Activated CD8-positive, alpha-beta T cell treated with anti-CD3 and anti-CD28 coated beads, Interleukin-2, amount 10 ng/mL, durations not matched to agents 7 days and 5 days (primary cell): ENCODE measurements at regions not wholly inside any gene's neighbourhood (a gene's known extent, or its start where the extent isn't known, plus 50 kb on each side); places are given as distances from the start of the nearest gene placed in this dataset.

Experiments
- ATAC-seq: fragments of 150-1000 bp; cut with Tn5 transposase; one replicate; pipeline ENCODE4 v1.10.0; 2021; ENCODE audit warnings: moderate library complexity
- CTCF ChIA-PET: fragments of 350-600 bp; sonication (Branson Sonifier 250); formaldehyde crosslinking; loops from one replicate; lab custom pipeline; 2021; ENCODE audit warnings: antibody characterized with exemption; lab: Charles Lee
- POLR2A ChIA-PET: fragments of 350-600 bp; sonication (Branson Sonifier 250); formaldehyde crosslinking; loops from one replicate; lab custom pipeline; 2021; ENCODE audit warnings: antibody characterized with exemption; lab: Charles Lee
- DNase-seq: peaks from one replicate; pipeline ENCODE4 v3.0.0-alpha.2; 2020
- H3K27ac Mint-ChIP-seq: one replicate; pipeline ENCODE4 v1.8.0; 2021; ENCODE audit warnings: mild to moderate bottlenecking, mixed read lengths
- H3K27me3 Mint-ChIP-seq: one replicate; pipeline ENCODE4 v1.8.0; 2021; ENCODE audit warnings: low read depth, mixed read lengths
- H3K36me3 Mint-ChIP-seq: one replicate; pipeline ENCODE4 v1.8.0; 2021; ENCODE audit warnings: low read depth, mixed read lengths
- H3K4me1 Mint-ChIP-seq: one replicate; pipeline ENCODE4 v1.8.0; 2021; ENCODE audit warnings: low read depth, mixed read lengths
- H3K4me3 Mint-ChIP-seq: one replicate; pipeline ENCODE4 v1.8.0; 2021; ENCODE audit warnings: mild to moderate bottlenecking, mixed read lengths
- H3K9me3 Mint-ChIP-seq: one replicate; pipeline ENCODE4 v1.8.0; 2022; ENCODE audit warnings: mixed read lengths; ENCODE audit not compliant: insufficient read depth

- no peak overlapping the region for H3K4me3 Mint-ChIP-seq
- no peaks in the 10 kb centered on the region for H3K27me3 Mint-ChIP-seq
- no peaks in the 10 kb centered on the region for H3K36me3 Mint-ChIP-seq
- no peak for DNase-seq
- no peak for ATAC-seq
- no peaks in the 10 kb centered on the region for H3K9me3 Mint-ChIP-seq
- POLR2A ChIA-PET = no interaction called here
- no peak overlapping the region for H3K27ac Mint-ChIP-seq
- no peaks in the 10 kb centered on the region for H3K4me1 Mint-ChIP-seq
- CTCF ChIA-PET = no interaction called here
Observed at GRCh38 chr4:180521181-180521580, 1722.0 kb upstream of the TENM3 start.

- CTCF ChIA-PET = no interaction called here
- POLR2A ChIA-PET = no interaction called here
- H3K27me3 Mint-ChIP-seq = no peaks in the 10 kb centered on the region
- peaks cover 3% of the 10 kb centered on the region for H3K9me3 Mint-ChIP-seq
- H3K4me3 Mint-ChIP-seq = no peak overlapping the region
- no peaks in the 10 kb centered on the region for H3K36me3 Mint-ChIP-seq
- DNase-seq (no peak), ATAC-seq (no peak)
- no peak overlapping the region for H3K27ac Mint-ChIP-seq
- no peaks in the 10 kb centered on the region for H3K4me1 Mint-ChIP-seq
Observed at GRCh38 chr4:180525523-180526077, 1717.6 kb upstream of the TENM3 start.

- no peaks in the 10 kb centered on the region for H3K36me3 Mint-ChIP-seq
- no peaks in the 10 kb centered on the region for H3K27me3 Mint-ChIP-seq
- ATAC-seq = no peak
- no peaks in the 10 kb centered on the region for H3K4me1 Mint-ChIP-seq
- H3K4me3 Mint-ChIP-seq = no peak overlapping the region
- peaks cover 3% of the 10 kb centered on the region for H3K9me3 Mint-ChIP-seq
- DNase-seq = no peak
- no peak overlapping the region for H3K27ac Mint-ChIP-seq
- ChIA-PET POLR2A (no interaction called here), CTCF (no interaction called here)
Observed at GRCh38 chr4:180528003-180528402, 1715.2 kb upstream of the TENM3 start.

GRCh38 chr4:180530787-180531186 lies 1712.4 kb upstream of the TENM3 start:
- CTCF ChIA-PET = no interaction called here
- Mint-ChIP-seq H3K27me3 (no peaks in the 10 kb centered on the region), H3K9me3 (peaks cover 3% of the 10 kb centered on the region)

GRCh38 chr4:180532691-180533090 lies 1710.5 kb upstream of the TENM3 start:
- POLR2A ChIA-PET = no interaction called here
- H3K36me3 Mint-ChIP-seq = no peaks in the 10 kb centered on the region
- no peaks in the 10 kb centered on the region for H3K9me3 Mint-ChIP-seq
- DNase-seq (no peak), ATAC-seq (no peak)
- H3K27ac Mint-ChIP-seq = no peak overlapping the region
- H3K4me1 Mint-ChIP-seq = no peaks in the 10 kb centered on the region
- no peak overlapping the region for H3K4me3 Mint-ChIP-seq
- no peaks in the 10 kb centered on the region for H3K27me3 Mint-ChIP-seq
- CTCF ChIA-PET = no interaction called here

More at GRCh38 chr4:180530787-180531186, 1712.4 kb upstream of the TENM3 start:
- Mint-ChIP-seq H3K36me3 (no peaks in the 10 kb centered on the region), H3K27ac (no peak overlapping the region), H3K4me1 (no peaks in the 10 kb centered on the region), H3K4me3 (no peak overlapping the region)
- DNase-seq = no peak
- POLR2A ChIA-PET = no interaction called here
- no peak for ATAC-seq

GRCh38 chr4:180538384-180539057 lies 1704.7 kb upstream of the TENM3 start:
- ATAC-seq = no peak
- ChIA-PET POLR2A (no interaction called here), CTCF (no interaction called here)
- no peak overlapping the region for H3K4me3 Mint-ChIP-seq
- no peak overlapping the region for H3K27ac Mint-ChIP-seq
- DNase-seq = no peak
- no peaks in the 10 kb centered on the region for H3K27me3 Mint-ChIP-seq
- H3K36me3 Mint-ChIP-seq = no peaks in the 10 kb centered on the region
- H3K4me1 Mint-ChIP-seq = no peaks in the 10 kb centered on the region
- H3K9me3 Mint-ChIP-seq = no peaks in the 10 kb centered on the region

- Mint-ChIP-seq H3K4me1 (no peaks in the 10 kb centered on the region), H3K36me3 (no peaks in the 10 kb centered on the region), H3K27ac (no peak overlapping the region), H3K27me3 (no peaks in the 10 kb centered on the region), H3K9me3 (no peaks in the 10 kb centered on the region), H3K4me3 (no peak overlapping the region)
- CTCF ChIA-PET = no interaction called here
- POLR2A ChIA-PET = no interaction called here
- ATAC-seq (no peak), DNase-seq (no peak)
Observed at GRCh38 chr4:180539284-180539683, 1703.9 kb upstream of the TENM3 start.

- POLR2A ChIA-PET = no interaction called here
- CTCF ChIA-PET = no interaction called here
- H3K27ac Mint-ChIP-seq = no peak overlapping the region
- no peaks in the 10 kb centered on the region for H3K27me3 Mint-ChIP-seq
- no peaks in the 10 kb centered on the region for H3K36me3 Mint-ChIP-seq
- H3K9me3 Mint-ChIP-seq = no peaks in the 10 kb centered on the region
- DNase-seq = no peak
- ATAC-seq = no peak
- no peak overlapping the region for H3K4me3 Mint-ChIP-seq
- H3K4me1 Mint-ChIP-seq = no peaks in the 10 kb centered on the region
Observed at GRCh38 chr4:180541678-180542077, 1701.5 kb upstream of the TENM3 start.

GRCh38 chr4:180542445-180543100 lies 1700.6 kb upstream of the TENM3 start:
- Mint-ChIP-seq H3K36me3 (no peaks in the 10 kb centered on the region), H3K27ac (no peak overlapping the region), H3K4me3 (no peak overlapping the region), H3K4me1 (no peaks in the 10 kb centered on the region), H3K9me3 (no peaks in the 10 kb centered on the region), H3K27me3 (no peaks in the 10 kb centered on the region)
- ChIA-PET POLR2A (no interaction called here), CTCF (no interaction called here)
- no peak for DNase-seq
- ATAC-seq = no peak

- no peaks in the 10 kb centered on the region for H3K4me1 Mint-ChIP-seq
- H3K4me3 Mint-ChIP-seq = no peak overlapping the region
- DNase-seq (no peak), ATAC-seq (no peak)
- H3K36me3 Mint-ChIP-seq = no peaks in the 10 kb centered on the region
- ChIA-PET CTCF (no interaction called here), POLR2A (no interaction called here)
- H3K27me3 Mint-ChIP-seq = no peaks in the 10 kb centered on the region
- H3K9me3 Mint-ChIP-seq = no peaks in the 10 kb centered on the region
- H3K27ac Mint-ChIP-seq = no peak overlapping the region
Observed at GRCh38 chr4:180550106-180550505, 1693.1 kb upstream of the TENM3 start.

GRCh38 chr4:180557348-180557747 lies 1685.9 kb upstream of the TENM3 start:
- H3K4me1 Mint-ChIP-seq = no peaks in the 10 kb centered on the region
- H3K36me3 Mint-ChIP-seq = no peaks in the 10 kb centered on the region
- DNase-seq = no peak
- no peak overlapping the region for H3K4me3 Mint-ChIP-seq
- H3K27ac Mint-ChIP-seq = no peak overlapping the region
- POLR2A ChIA-PET = no interaction called here
- no peaks in the 10 kb centered on the region for H3K27me3 Mint-ChIP-seq
- no peak for ATAC-seq
- CTCF ChIA-PET = interaction anchor here (1.4 kb wide), 1 partner anchor 81 kb away, joined by 3 read pairs; no protein-coding TSS in a partner anchor
- no peaks in the 10 kb centered on the region for H3K9me3 Mint-ChIP-seq

GRCh38 chr4:180557950-180558349 lies 1685.3 kb upstream of the TENM3 start:
- no peaks in the 10 kb centered on the region for H3K27me3 Mint-ChIP-seq
- no peaks in the 10 kb centered on the region for H3K36me3 Mint-ChIP-seq
- no peak overlapping the region for H3K27ac Mint-ChIP-seq
- ATAC-seq (no peak), DNase-seq (no peak)
- no peaks in the 10 kb centered on the region for H3K4me1 Mint-ChIP-seq
- ChIA-PET CTCF (no interaction called here), POLR2A (no interaction called here)
- no peaks in the 10 kb centered on the region for H3K9me3 Mint-ChIP-seq
- no peak overlapping the region for H3K4me3 Mint-ChIP-seq
